HUDEP-2 (cell line): ENCODE measurements at regions not wholly inside any gene's neighbourhood (a gene's known extent, or its start where the extent isn't known, plus 50 kb on each side); places are given as distances from the start of the nearest gene placed in this dataset.
"Not testable (repeated sequence)": the region's sequence is repeated elsewhere in the genome, so short reads cannot be mapped to it uniquely, and the experiment has no call there.

Experiments
- DNase-seq, 76 experiments: peaks; one replicate each; lab custom pipeline; 2025; ENCODE audit not compliant: unreplicated experiment in 76 of 76; lab: John Stamatoyannopoulos, UW

GRCh38 chr19:27734496-27735220 lies 1478.3 kb downstream of the UQCRFS1 start:
- no peak for DNase-seq

- no peak for DNase-seq
Observed at GRCh38 chr19:27733551-27734266, 1479.2 kb downstream of the UQCRFS1 start.

- DNase-seq: no peak
Observed at GRCh38 chr19:27729332-27729731, 1483.6 kb downstream of the UQCRFS1 start.

GRCh38 chr19:27722625-27723024 lies 1490.3 kb downstream of the UQCRFS1 start:
- no peak for DNase-seq

- no peak for DNase-seq
Observed at GRCh38 chr19:27720155-27720554, 1492.8 kb downstream of the UQCRFS1 start.

- DNase-seq: no peak
Observed at GRCh38 chr19:27719034-27719433, 1493.9 kb downstream of the UQCRFS1 start.

GRCh38 chr19:27718234-27718633 lies 1494.7 kb downstream of the UQCRFS1 start:
- no peak for DNase-seq

GRCh38 chr19:27717825-27718224 lies 1495.1 kb downstream of the UQCRFS1 start:
- no peak for DNase-seq

- DNase-seq: no peak
Observed at GRCh38 chr19:27716922-27717321, 1496.0 kb downstream of the UQCRFS1 start.

- no peak for DNase-seq
Observed at GRCh38 chr19:27714857-27715256, 1498.1 kb downstream of the UQCRFS1 start.

GRCh38 chr19:27709496-27709895 lies 1503.5 kb downstream of the UQCRFS1 start:
- no peak for DNase-seq

GRCh38 chr19:27708986-27709385 lies 1504.0 kb downstream of the UQCRFS1 start:
- not testable (repeated sequence) for DNase-seq

GRCh38 chr19:27707026-27707425 lies 1505.9 kb downstream of the UQCRFS1 start:
- not testable (repeated sequence) for DNase-seq

GRCh38 chr19:27705896-27706295 lies 1507.1 kb downstream of the UQCRFS1 start:
- no peak for DNase-seq

- no peak for DNase-seq
Observed at GRCh38 chr19:27694361-27695055, 1518.4 kb downstream of the UQCRFS1 start.

GRCh38 chr19:27691991-27692390 lies 1521.0 kb downstream of the UQCRFS1 start:
- DNase-seq: no peak

- DNase-seq: no peak
Observed at GRCh38 chr19:27689734-27690241, 1523.2 kb downstream of the UQCRFS1 start.

GRCh38 chr19:27684293-27684692 lies 1528.7 kb downstream of the UQCRFS1 start:
- no peak for DNase-seq

GRCh38 chr19:27681972-27682371 lies 1531.0 kb downstream of the UQCRFS1 start:
- no peak for DNase-seq

GRCh38 chr19:27679905-27680304 lies 1533.0 kb downstream of the UQCRFS1 start:
- DNase-seq: no peak

- DNase-seq: no peak
Observed at GRCh38 chr19:27679399-27679798, 1533.6 kb downstream of the UQCRFS1 start.
